ENCODE measurements at regions not wholly inside any gene's neighbourhood (a gene's known extent, or its start where the extent isn't known, plus 50 kb on each side); places are given as distances from the start of the nearest gene placed in this dataset.

DNA sequence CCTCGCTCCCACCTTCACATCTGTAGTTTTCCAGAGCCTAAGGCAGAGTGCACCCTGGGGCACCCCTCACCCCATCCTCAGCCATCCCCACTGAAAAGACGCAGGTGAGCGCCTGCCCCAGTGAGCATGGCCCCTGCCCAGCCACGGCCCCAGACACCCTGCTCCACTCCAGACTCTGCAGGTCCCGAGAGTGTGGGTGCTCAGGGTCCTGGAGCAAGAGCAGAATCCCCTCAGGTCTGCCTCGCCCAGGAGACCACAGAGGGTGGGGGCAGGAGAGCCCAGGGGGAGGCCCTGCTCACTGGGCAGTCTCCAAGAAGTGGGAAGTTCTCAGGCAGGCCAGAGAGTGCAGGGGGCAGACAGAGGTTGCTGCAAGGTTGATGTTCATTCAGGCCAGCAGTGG, 158.6 kb upstream of the PPP1R26 start:
- peaks cover 9% of the 10 kb centered on the region for H3K4me1 ChIP-seq

GRCh38 chr9:135321580-135321979, 158.0 kb upstream of the PPP1R26 start:
- Mint-ChIP-seq H3K27me3 (ENCODE audit: insufficient read depth, low read depth) (peaks cover 3% of the 10 kb centered on the region), H3K4me3 (no peak overlapping the region), H3K9me3 (peaks cover 9% of the 10 kb centered on the region), H3K36me3 (no peaks in the 10 kb centered on the region), H3K4me1 (peaks cover 4% of the 10 kb centered on the region), H3K27ac (no peak overlapping the region)
- H2AFZ ChIP-seq (replicated peaks), result no peak overlapping the region
- no peaks in the 10 kb centered on the region for H3K79me2 ChIP-seq (ENCODE audit: low read depth)
- no peaks in the 10 kb centered on the region for H3K36me3 ChIP-seq
- no peak for TF ChIP-seq EZH2 (IDR thresholded peaks at IDR 0.05)
- no peak for TF ChIP-seq CTCF (IDR thresholded peaks at IDR 0.05)
- no peak for TF ChIP-seq EZH2phosphoT487 (IDR thresholded peaks at IDR 0.05)
- H3K4me2 ChIP-seq, result no peak overlapping the region
- H3K27me3 ChIP-seq, result no peaks in the 10 kb centered on the region
- H3F3A ChIP-seq (ENCODE audit: low read depth), result no peaks in the 10 kb centered on the region
- H3K9me3 ChIP-seq (ENCODE audit: low read depth), result no peaks in the 10 kb centered on the region
- peaks cover 9% of the 10 kb centered on the region for H3K4me1 ChIP-seq
- no peak overlapping the region for H3K27ac ChIP-seq
- H4K20me1 ChIP-seq (ENCODE audit: low read depth), result no peaks in the 10 kb centered on the region
- no peak overlapping the region for H3K4me3 ChIP-seq
- H3K9ac ChIP-seq, result no peak overlapping the region
- no peak for DNase-seq (ENCODE audit: low spot score)

More for the DNA sequence above, 158.6 kb upstream of the PPP1R26 start:
- H3K27ac ChIP-seq, result no peak overlapping the region
- H3K36me3 Mint-ChIP-seq, result no peaks in the 10 kb centered on the region
- peaks cover 4% of the 10 kb centered on the region for H3K4me1 Mint-ChIP-seq
- H3K27me3 Mint-ChIP-seq (ENCODE audit: insufficient read depth, low read depth), result no peaks in the 10 kb centered on the region
- no peaks in the 10 kb centered on the region for H3K27me3 ChIP-seq
- H3K9ac ChIP-seq, result no peak overlapping the region
- no peaks in the 10 kb centered on the region for H4K20me1 ChIP-seq (ENCODE audit: low read depth)
- H3K4me3 Mint-ChIP-seq, result no peak overlapping the region
- no peak overlapping the region for H2AFZ ChIP-seq (replicated peaks)
- no peak overlapping the region for H3K4me3 ChIP-seq
- H3K9me3 Mint-ChIP-seq, result peaks cover 9% of the 10 kb centered on the region
- no peak overlapping the region for H3K4me2 ChIP-seq
- no peaks in the 10 kb centered on the region for H3K9me3 ChIP-seq (ENCODE audit: low read depth)
- no peak overlapping the region for H3K27ac Mint-ChIP-seq
- H3K36me3 ChIP-seq, result no peaks in the 10 kb centered on the region
- no peak for TF ChIP-seq EZH2phosphoT487 (IDR thresholded peaks at IDR 0.05)
- no peak for TF ChIP-seq CTCF (IDR thresholded peaks at IDR 0.05)
- DNase-seq (ENCODE audit: low spot score), result no peak
- H3K79me2 ChIP-seq (ENCODE audit: low read depth), result no peaks in the 10 kb centered on the region
- no peaks in the 10 kb centered on the region for H3F3A ChIP-seq (ENCODE audit: low read depth)

DNA sequence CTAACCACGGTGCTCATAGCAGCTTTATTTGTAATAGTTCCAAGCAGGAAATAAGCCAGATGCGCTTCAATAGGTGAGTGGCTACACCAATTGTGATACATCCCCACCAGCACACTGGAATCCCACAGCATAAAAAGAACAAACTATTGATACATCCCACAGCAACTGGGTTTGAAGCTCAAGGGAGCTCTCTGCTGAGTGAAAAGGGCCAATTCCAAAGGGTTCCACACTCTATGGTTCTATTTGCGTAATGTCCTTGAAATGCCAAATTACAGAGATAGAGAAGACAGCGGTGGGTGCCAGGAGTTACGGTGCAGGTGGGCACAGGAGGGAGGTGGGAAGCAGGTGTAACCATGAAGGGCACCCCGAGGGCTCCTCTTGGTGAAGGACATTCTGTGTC, 155.3 kb upstream of the PPP1R26 start:
- Histone ChIP-seq H3K4me3 (no peak overlapping the region), H3K36me3 (no peaks in the 10 kb centered on the region), H2AFZ (replicated peaks) (no peak overlapping the region), H3K4me2 (no peak overlapping the region), H3K9ac (no peak overlapping the region), H3K9me3 (ENCODE audit: low read depth) (no peaks in the 10 kb centered on the region), H3K27me3 (no peaks in the 10 kb centered on the region), H3K4me1 (peaks cover 9% of the 10 kb centered on the region), H3K27ac (no peak overlapping the region), H4K20me1 (ENCODE audit: low read depth) (no peaks in the 10 kb centered on the region), H3K79me2 (ENCODE audit: low read depth) (no peaks in the 10 kb centered on the region), H3F3A (ENCODE audit: low read depth) (no peaks in the 10 kb centered on the region)
- Mint-ChIP-seq H3K4me1 (peaks cover 4% of the 10 kb centered on the region), H3K27me3 (ENCODE audit: insufficient read depth, low read depth) (peaks cover 3% of the 10 kb centered on the region), H3K9me3 (peaks cover 16% of the 10 kb centered on the region), H3K4me3 (no peak overlapping the region), H3K36me3 (no peaks in the 10 kb centered on the region), H3K27ac (no peak overlapping the region)
- no peak for TF ChIP-seq EZH2 (IDR thresholded peaks at IDR 0.05)
- no peak for TF ChIP-seq EZH2phosphoT487 (IDR thresholded peaks at IDR 0.05)
- no peak for TF ChIP-seq CTCF (IDR thresholded peaks at IDR 0.05)
- DNase-seq (ENCODE audit: low spot score), result no peak

DNA sequence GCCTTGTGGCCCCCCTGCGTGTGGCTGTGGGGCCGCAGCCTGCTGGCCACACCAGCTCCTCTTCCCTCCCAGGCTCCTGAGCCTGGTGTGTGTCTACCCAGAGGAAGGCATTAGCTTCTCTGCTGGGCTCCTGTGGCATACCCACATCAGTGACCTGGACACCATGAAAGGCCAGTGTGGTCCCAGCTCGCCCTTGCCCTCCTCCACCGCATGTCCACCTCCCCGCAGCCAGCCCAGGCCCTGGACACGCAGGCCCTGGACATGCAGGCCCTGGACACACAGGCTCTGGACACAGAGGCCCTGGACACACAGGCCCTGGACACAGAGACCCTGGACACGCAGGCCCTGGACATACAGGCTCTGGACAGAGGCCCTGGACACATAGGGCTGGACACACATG, 153.4 kb upstream of the PPP1R26 start:
- no peak overlapping the region for H3K4me3 Mint-ChIP-seq
- no peaks in the 10 kb centered on the region for H3F3A ChIP-seq (ENCODE audit: low read depth)
- no peaks in the 10 kb centered on the region for H3K36me3 ChIP-seq
- H3K27me3 ChIP-seq, result no peaks in the 10 kb centered on the region
- H4K20me1 ChIP-seq (ENCODE audit: low read depth), result no peaks in the 10 kb centered on the region
- no peak overlapping the region for H3K27ac Mint-ChIP-seq
- H3K27ac ChIP-seq, result no peak overlapping the region
- no peaks in the 10 kb centered on the region for H3K36me3 Mint-ChIP-seq
- peaks cover 16% of the 10 kb centered on the region for H3K9me3 Mint-ChIP-seq
- no peaks in the 10 kb centered on the region for H3K9me3 ChIP-seq (ENCODE audit: low read depth)
- H2AFZ ChIP-seq (replicated peaks), result no peak overlapping the region
- DNase-seq (ENCODE audit: low spot score), result no peak
- no peaks in the 10 kb centered on the region for H3K4me1 ChIP-seq
- no peak overlapping the region for H3K9ac ChIP-seq
- TF ChIP-seq EZH2 (IDR thresholded peaks at IDR 0.05) (no peak), CTCF (IDR thresholded peaks at IDR 0.05) (no peak), EZH2phosphoT487 (IDR thresholded peaks at IDR 0.05) (no peak)
- H3K4me3 ChIP-seq, result no peak overlapping the region
- H3K4me2 ChIP-seq, result no peak overlapping the region
- no peaks in the 10 kb centered on the region for H3K4me1 Mint-ChIP-seq
- peaks cover 3% of the 10 kb centered on the region for H3K27me3 Mint-ChIP-seq (ENCODE audit: insufficient read depth, low read depth)
- H3K79me2 ChIP-seq (ENCODE audit: low read depth), result no peaks in the 10 kb centered on the region
